Mucosa of gallbladder (tissue), 1 donor: ENCODE measurements at regions not wholly inside any gene's neighbourhood (a gene's known extent, or its start where the extent isn't known, plus 50 kb on each side); places are given as distances from the start of the nearest gene placed in this dataset.
"Not testable (repeated sequence)": the region's sequence is repeated elsewhere in the genome, so short reads cannot be mapped to it uniquely, and the experiment has no call there.

Source experiments
- DNase-seq: peaks from one replicate; pipeline ENCODE4 v3.0.0-alpha.2; 2020; ENCODE audit warnings: low spot score
- donor health status: DM: no; HTN: no; CAD: no.

DNA sequence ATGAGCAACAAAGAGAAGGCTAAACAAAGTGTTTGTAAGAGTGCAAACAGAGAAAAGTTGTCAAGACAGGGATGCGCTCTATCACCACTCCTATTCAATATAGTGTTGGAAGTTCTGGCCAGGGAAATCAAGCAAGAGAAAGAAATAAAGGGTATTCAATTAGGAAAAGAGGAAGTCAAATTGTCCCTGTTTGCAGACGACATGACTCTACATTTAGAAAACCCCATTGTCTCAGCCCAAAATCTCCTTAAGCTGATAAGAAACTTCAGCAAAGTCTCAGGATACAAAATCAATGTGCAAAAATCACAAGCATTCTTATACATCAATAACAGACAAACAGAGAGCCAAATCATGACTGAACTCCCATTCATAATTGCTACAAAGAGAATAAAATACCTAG, 143.4 kb upstream of the POGK start:
- DNase-seq, result not testable (repeated sequence)

DNA sequence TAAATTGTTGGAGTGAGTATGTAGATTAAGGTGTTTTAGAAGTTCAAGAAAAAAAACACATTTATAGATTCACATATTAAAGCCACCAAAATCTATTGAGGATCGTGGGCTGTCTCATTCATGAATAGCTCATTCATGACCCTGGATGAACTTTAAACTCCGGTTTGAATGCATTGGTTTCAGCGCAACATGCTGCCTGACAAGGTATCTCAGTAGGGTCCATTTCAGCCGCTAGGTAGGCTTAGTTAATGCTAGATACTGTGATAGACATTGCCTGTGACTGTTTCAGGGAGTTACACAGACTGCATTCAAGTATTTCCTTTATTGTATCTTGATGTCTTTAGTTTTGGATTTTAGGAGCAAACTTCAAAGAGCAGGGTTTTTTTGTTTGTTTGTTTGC, 140.5 kb upstream of the POGK start:
- DNase-seq, result no peak

DNA sequence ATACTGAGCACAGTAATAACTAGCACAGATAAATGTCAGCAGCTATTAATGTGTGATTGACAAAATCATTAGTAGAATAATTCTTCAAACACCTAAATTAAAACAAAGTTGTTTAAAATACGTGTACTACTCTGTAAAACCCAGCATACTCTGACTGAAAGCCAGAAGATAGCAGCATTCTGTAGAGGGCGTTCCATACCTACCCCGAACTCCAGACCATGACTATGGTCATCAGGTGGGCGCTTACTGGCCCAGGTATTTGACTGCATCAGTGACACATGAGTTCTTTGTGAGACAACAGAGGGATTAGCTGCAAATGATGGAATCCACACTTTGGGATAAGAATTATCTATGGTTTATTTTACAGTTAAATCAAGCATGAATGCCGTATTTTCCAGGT, 139.7 kb upstream of the POGK start:
- no peak for DNase-seq

DNA sequence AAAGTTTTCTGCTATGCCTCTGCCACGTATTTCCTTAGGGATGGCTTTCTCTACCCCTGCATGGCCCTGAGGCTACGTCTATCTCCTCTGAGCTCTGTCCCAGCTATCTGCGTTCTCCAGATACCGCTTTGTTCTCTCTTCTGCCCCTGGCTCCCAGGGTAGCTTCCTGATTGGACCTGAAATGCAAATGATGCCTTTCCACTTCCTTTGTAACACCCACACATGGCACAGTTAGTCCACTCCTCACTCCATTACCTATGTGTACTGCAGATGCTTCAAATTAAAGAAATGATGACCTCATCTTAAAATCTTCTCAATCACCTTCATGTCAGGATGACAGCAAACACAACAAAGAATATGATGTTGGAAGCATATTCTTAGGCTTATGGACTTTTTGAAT, 138.6 kb upstream of the POGK start:
- no peak for DNase-seq

DNA sequence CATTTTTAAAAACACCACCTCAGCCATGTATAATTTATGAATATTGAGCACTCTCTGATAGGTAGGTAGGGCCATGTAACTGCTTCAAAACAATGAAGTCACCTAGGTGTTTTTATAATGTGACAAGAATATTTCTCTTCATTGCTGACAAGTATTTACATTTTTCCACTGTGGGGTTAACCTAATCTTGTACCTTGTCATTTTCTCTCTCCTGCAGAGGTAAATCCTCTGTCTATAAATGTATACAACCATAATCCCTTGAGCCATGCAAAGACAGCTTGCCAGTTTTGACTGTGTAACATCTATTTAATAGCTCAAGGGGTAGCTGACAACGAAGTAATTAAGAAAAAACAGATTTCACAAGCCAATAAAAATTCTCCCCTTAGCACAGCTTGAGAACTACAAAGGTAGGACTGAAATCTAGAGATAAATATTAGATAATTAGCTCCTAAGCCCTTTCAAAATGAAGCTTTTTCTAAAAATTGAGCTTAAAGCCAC, 137.6 kb upstream of the POGK start:
- DNase-seq, result no peak

DNA sequence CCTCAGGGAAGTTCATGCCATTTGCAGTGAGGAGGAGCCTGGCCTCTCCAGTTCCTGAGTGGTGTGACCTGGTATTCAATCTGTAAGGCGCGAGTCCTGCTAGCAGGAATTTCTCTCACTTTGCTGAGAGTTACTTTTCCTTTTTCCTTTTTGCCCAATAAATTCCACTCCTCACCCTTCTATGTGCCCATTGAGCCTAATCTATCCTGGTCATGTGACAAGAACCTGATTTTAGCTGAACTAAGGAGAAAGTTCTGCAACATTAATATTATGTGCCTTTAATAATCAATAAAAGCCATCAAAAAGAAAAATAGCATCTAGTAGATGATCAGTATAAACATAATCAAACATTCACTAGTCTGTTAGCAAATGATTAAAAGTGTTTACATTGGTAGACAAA, 136.1 kb upstream of the POGK start:
- no peak for DNase-seq

DNA sequence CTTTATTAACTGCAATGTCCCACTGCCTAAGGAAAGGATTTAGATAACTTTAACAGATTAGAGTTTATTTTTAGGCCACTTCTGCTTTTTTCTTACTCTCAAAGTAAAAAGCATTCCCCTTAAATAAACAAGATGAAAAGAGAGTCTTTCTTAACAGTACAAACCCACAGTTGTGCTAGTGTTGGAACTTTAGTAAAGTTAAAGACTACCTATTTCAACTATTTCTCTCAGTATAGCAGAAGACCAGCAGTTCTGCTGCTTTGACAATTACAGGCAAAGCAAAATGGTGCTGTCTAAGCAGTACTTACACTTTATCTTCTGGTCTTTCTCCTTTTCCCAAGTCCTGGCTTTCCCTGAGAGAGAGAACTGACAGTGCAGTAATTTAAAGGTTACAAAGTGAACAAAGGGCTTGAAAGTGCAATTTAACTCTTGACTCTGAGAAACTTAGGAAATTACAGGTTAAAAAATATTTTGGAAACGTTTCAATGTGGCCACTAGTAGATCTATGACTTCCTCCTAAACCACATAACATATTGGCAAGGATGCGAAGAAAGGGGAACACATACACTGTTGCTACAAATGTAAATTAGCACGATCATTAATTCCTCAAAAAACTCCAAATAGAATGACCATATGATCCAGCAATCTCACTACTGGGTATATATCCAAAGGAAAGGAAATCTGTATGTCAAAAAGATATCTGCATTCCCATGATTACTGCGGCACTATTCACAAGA, 135.4 kb upstream of the POGK start:
- no peak for DNase-seq

DNA sequence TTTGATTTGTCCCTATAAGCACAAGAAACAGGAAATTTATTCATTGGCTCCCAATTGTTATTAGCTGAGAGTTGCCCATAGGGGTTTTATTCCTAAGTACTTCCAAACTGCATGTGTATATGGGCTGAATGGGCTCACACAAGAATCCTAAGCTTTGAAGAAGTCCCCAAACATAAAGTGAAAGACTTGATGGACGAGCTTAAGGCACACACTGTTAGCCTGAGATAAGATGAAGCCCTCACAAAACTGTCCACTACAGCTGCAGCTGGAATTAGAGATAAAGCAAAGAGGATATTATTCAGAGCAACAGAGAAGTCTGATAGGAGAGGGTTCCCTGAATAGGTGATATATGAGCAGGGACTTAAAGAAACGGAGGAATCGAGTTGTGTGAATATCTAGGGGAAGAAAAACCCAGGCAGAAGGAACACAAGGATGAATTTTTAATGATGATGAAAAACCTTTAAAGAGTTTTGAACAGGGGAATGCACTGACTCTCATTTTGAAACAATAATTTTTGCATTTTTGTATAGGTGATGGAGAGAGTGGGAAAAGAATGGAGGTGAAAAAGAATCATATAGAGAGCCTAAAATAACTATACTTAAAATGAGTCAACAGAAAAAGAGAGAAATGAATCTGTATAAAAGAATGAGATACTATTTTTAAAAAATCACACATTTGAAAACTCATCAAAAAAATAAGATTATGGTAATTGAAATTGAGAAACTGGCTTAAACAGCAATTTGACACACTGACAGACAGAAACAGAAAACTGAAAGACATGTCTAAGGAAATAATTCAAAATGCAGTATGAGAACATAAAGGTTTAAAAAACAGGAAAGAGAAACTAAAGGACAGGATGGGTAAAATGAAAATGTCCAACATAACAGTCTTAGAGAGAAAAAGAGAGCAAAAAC, 133.6 kb upstream of the POGK start:
- no peak for DNase-seq

DNA sequence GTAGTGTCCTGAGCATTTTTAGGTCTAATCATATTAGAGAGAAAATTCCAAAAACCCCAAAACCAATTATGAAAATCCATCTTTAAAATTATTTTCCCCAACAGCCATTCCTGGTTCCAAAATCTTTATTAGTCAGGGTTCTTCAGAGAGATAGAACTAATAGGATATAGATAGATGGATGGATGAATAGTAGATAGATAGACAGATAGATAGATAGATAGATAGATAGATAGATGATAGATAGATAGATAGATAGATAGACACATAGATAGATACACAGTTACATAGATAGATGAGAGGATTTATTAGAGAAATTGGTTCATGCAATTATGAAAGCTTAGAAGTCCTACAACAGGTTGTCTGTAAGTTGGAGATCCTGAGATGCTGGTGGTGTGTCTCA, 122.7 kb upstream of the POGK start:
- no peak for DNase-seq

DNA sequence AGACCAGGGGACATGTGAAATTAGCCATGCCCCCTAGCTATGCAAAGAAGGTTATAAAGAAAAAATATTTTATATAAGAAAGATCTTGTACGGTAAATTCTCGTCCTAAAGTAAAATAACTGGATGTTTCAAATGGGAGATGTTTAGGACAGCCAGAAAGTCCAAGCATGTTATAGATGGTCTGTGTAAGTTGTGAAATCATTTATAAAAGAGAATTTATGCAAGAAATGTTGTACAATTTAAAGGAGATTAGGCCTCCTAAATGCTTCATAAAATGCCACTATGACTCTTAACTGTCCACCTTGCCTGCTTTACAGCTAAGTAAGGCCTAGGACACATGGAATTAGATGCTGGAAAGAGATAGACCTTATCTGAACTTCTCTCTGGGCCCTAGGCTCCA, 118.1 kb upstream of the POGK start:
- no peak for DNase-seq

DNA sequence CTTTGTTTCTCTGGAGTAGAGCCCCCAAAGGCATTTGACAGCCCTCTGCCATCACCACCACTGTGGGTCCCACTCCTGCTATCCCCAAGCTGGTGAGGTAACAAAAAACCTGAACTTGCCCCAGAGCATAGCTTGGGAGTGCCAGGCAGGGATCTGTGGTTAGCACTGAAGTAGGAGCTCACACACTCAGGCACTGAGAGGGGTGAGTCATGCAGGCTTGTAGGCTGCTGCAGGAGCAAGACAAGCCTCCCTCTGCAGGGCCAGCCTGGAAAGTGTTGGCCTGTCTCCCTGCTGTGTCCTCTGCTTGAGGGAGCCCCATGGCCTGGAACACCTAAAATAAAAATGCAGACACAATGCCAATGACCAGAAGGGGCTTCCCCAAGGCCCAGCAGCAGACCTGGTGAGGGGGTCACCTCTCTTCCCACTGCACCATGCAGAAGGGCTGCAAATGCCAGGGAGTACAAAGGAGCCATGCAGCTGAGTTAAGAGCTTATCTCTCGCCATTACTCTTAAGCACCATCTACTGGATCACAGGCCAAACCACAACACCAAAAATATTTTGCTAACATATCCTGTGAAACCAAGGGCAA, 108.9 kb upstream of the POGK start:
- no peak for DNase-seq

DNA sequence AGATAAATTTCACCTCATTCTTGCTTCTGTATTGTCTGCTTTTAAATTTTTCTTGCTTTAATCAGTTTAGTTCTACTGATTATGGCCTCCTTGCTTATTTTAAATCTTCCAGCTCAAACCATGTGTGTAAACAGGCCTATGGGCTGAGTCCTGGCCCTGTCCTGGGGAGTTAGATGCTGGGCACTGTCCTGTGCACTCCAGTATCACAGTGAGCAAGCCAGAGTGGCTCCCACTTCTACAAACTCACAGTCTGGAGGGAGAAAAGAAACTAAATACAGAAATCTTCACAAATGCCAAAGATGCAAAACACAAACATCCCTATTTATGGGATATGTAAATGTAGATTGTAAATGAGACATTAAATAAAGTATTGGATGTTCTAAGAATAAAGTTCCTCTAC, 101.1 kb upstream of the POGK start:
- no peak for DNase-seq

DNA sequence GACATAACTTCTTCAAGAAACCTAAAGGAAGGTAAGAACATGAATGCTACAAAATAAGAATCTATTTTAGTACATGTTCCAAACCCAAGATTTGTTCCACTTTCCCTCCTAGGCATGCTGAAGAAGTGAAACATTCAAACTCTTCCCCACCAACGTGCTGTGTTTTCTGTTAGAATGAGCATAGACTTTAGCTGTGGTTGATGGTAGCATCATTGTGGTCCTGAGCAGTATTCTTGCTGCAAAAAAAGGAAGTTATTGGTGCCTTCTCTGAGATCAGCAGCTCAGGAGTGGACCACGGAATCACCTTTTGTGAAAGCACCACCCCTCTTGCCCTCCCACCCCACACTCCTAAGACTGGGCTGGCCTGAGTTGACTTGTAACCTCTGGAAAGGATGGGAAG, 100.4 kb upstream of the POGK start:
- DNase-seq, result no peak

DNA sequence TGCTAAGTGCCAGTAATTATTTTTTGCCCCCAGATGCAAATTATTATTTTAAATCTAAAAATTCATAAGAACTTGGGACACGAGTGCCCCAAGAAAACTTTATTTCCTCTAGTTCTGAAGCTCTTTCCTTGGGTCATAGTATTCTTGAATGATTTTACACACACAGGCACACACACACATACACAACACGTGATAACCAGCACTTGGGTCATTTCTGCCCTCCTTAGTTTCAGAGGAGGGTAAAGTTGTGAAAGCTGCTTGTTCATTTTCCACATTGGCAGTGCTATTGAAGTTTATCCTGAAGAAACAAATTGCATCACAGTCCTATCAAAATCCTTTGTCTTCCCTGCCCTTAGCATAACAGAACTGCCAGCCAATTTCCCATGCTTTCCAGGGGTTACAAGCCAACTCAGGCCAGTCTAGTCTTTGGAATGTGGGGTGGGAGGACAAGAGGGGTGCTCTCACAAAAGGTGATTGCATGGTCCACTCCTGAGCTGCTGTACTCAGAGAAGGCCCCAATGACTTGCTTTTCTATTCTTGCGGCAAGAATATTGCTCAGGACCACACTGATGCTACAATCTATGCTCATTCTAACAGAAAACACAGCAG, 98.5 kb upstream of the POGK start:
- no peak for DNase-seq

DNA sequence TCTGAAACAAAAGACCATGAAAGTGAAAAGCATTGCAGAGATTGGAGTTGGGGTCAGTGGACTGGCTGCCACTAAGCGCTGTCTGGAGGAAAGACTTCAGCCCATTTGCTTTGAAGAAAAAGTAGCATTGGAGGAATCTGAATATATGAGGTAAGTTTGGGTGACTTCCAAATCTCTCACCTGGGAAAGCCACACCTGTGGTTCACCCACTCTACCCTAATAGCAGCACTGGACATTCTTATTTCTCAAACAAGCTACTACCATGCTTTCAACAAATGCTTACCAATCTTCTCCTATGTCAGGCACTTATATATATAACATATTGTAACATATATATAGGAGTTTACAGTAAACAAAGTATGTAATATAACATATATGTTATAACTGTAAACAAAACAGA, 76.0 kb upstream of the POGK start:
- no peak for DNase-seq

DNA sequence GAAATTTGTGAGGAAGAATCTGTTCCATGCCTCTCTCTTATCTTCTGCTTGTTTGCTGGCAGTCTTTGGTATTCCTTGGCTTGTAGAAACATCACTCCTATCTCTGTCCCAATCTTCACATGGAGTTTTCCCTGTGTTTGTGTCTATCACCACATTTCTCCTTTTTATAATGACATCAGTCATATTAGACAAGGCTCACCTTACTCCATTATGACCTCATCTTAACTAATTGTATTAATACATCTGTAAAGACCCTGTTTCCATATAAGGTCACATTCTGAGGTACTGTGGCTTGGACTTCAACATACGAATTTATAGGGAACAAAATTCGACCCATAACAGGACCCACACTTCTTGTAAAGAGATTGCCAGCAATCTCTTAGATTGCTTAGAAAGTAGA, 72.3 kb upstream of the POGK start:
- no peak for DNase-seq

DNA sequence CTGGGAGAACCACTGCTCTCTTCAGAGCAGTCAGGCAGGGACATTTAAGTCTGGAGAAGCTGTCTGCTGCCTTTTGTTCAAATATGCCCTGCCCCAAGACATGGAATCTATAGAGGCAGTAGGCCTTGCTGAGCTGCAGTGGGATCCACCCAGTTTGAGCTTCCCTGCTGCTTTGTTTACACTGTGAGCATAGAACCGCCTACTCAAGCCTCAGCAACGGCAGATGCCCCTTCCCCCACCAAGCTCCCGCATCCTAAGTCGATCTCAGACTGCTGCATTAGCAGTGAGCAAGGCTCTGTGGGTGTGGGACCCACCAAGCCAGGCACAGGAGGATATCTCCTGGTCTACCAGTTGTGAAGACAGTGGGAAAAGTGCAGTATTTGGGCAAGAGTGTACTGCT, 54.6 kb upstream of the POGK start:
- not testable (repeated sequence) for DNase-seq

DNA sequence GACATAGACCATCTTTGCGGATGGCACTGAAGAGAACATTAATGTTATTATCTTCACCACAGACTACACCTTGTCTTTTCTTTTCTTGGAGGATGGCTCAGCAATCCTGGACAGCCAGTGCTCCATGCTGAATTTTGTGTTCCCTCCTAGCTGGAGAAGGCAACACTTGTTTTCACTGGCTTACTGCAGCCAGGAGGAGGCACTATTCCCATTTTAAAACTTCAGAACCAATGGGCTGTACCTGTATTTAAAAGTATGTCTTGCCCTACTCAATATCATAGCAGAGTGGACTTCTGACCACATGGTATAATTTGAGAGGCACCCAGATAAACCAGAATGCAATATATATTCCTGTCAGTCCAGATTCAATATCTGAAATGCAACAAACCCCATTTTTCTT, 53.3 kb upstream of the POGK start:
- no peak for DNase-seq

DNA sequence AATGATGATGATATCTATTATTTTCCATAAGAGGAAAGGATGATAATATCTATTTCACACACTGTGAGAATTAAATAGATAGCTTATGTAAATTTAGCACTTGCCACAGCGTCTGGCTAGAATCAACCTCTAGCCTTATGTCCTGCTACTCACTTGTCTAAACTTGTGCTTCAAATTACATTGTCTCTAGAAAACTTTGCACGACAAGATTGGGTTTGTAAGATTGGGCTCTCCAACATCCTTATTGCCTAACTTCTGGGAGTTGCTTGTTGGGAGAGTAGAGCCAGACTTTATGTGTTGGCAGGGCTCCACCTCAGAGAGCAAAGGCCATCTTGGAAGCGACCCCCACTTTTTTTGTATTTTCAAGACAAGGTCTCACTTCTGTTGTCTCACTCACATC, 50.0 kb upstream of the POGK start:
- DNase-seq, result no peak
